ENCODE measurements at regions not wholly inside any gene's neighbourhood (a gene's known extent, or its start where the extent isn't known, plus 50 kb on each side); places are given as distances from the start of the nearest gene placed in this dataset.
A peak's percentile ranks its signal among the peaks of the same experiment; 100 is the strongest.

GRCh38 chr16:73433731-73434307 is 385.9 kb upstream of the ZFHX3 start:
- H3K9ac ChIP-seq (ENCODE audit: insufficient read depth, low read depth, low read length): no peak overlapping the region
- no peak overlapping the region for H3K27ac ChIP-seq (ENCODE audit: extremely low read length, insufficient read depth, low read length)
- H3K4me1 ChIP-seq (ENCODE audit: insufficient read depth, low read length): peaks cover 11% of the 10 kb centered on the region; the same call in 1 of the 2 replicates
- H3K27me3 ChIP-seq (ENCODE audit: control insufficient read depth in 1 of 2, insufficient read depth in 2 of 2, low read length in 2 of 2): peaks cover 0 to 38% of the 10 kb centered on the region in 2 experiments; a peak in 3 of 5 replicates
- in situ Hi-C loops (cut with HindIII; ENCODE audit: extremely low pct_ligation_motif_present, low pct_unique_long_range_greater_than_20kb) (no loop called here), intact Hi-C loops (cut with micrococcal nuclease; ENCODE audit: unreplicated experiment) (no loop called here)
- ChIA-PET CTCF (ENCODE audit: low intra/inter-chr PET ratio, low total read pairs) (no interaction called here), POLR2A (no interaction called here)
- no peak overlapping the region for H3K4me3 ChIP-seq (replicated peaks in 1 of 3; ENCODE audit: insufficient read depth in 1 of 3, low read depth in 2 of 3, low read length in 3 of 3)
- DNase-seq (ENCODE audit: low spot score) (no peak), ATAC-seq (peak; percentile 82), FAIRE-seq (no peak)
- no peaks in the 10 kb centered on the region for H3K36me3 ChIP-seq (replicated peaks in 1 of 2; ENCODE audit: control insufficient read depth in 1 of 2, insufficient read depth in 2 of 2, low read length in 2 of 2)
- 9% methylated on average over 11 of the region's 16 CpGs for WGBS (ENCODE audit: low lambda C conversion rate)
- no peaks in the 10 kb centered on the region for H3K9me3 ChIP-seq (ENCODE audit: low read length)
- H4K20me1 ChIP-seq (ENCODE audit: insufficient read depth, low read length): no peaks in the 10 kb centered on the region
- H3K79me2 ChIP-seq (ENCODE audit: insufficient read depth, low read length): no peaks in the 10 kb centered on the region
- BruUV-seq (replicated peaks): no TSS peak
- peak overlapping the region; percentile 12; the same call in 1 of the 2 replicates for H3K4me2 ChIP-seq (ENCODE audit: low read depth, low read length)
- H2AFZ ChIP-seq (ENCODE audit: low read length): no peak overlapping the region
- no peak for TF ChIP-seq SOX6 (IDR thresholded peaks at IDR 0.05)
- TF ChIP-seq SOX6 (CRISPR knock-in tag; IDR thresholded peaks at IDR 0.05): peak; percentile 86
- no peak for TF ChIP-seq ERF (CRISPR knock-in tag; IDR thresholded peaks at IDR 0.05)
- 0 out of 2 replicates have a peak, but pooled peaks have one; percentile 26 for TF ChIP-seq ZNF556 (CRISPR knock-in tag; IDR thresholded peaks at IDR 0.05; ENCODE audit: borderline replicate concordance)
- no peak for TF ChIP-seq MTF1 (CRISPR knock-in tag; IDR thresholded peaks at IDR 0.05)
- no peak for TF ChIP-seq ISX (CRISPR knock-in tag; conservative IDR thresholded peaks at IDR 0.05)
- 0 out of 2 replicates have a peak, but pooled peaks have one; percentile 36 for TF ChIP-seq PAXIP1 (CRISPR knock-in tag; conservative IDR thresholded peaks at IDR 0.05)
- TF ChIP-seq SALL1 (CRISPR knock-in tag; IDR thresholded peaks at IDR 0.05): peak; percentile 51
- 0 out of 2 replicates have a peak, but pooled peaks have one; percentile 20 for TF ChIP-seq PHF21A (CRISPR knock-in tag; IDR thresholded peaks at IDR 0.05)
- no peak for TF ChIP-seq DZIP1 (CRISPR knock-in tag; IDR thresholded peaks at IDR 0.05)
- TF ChIP-seq HHEX (CRISPR knock-in tag; IDR thresholded peaks at IDR 0.05): peak; percentile 70; the same call in 1 of the 2 replicates
- TF ChIP-seq ZNF710 (CRISPR knock-in tag; IDR thresholded peaks at IDR 0.05; ENCODE audit: borderline replicate concordance): no peak
- TF ChIP-seq, protein P1, sequence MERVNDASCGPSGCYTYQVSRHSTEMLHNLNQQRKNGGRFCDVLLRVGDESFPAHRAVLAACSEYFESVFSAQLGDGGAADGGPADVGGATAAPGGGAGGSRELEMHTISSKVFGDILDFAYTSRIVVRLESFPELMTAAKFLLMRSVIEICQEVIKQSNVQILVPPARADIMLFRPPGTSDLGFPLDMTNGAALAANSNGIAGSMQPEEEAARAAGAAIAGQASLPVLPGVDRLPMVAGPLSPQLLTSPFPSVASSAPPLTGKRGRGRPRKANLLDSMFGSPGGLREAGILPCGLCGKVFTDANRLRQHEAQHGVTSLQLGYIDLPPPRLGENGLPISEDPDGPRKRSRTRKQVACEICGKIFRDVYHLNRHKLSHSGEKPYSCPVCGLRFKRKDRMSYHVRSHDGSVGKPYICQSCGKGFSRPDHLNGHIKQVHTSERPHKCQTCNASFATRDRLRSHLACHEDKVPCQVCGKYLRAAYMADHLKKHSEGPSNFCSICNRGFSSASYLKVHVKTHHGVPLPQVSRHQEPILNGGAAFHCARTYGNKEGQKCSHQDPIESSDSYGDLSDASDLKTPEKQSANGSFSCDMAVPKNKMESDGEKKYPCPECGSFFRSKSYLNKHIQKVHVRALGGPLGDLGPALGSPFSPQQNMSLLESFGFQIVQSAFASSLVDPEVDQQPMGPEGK (CRISPR knock-in tag; IDR thresholded peaks at IDR 0.05): peak; percentile 49; the same call in 1 of the 2 replicates
- TF ChIP-seq ZNF143 (CRISPR knock-in tag; IDR thresholded peaks at IDR 0.05): no peak

All from HepG2 (cell line).